Neural progenitor cell (in vitro differentiated cells): ENCODE measurements at regions not wholly inside any gene's neighbourhood (a gene's known extent, or its start where the extent isn't known, plus 50 kb on each side); places are given as distances from the start of the nearest gene placed in this dataset.

ENCODE experiments used
- DNase-seq: peaks from one replicate; pipeline ENCODE4 v3.0.0-alpha.2; 2016; ENCODE audit warnings: low spot score
- H2AFZ ChIP-seq: fragments of 200-600 bp; sonication (generic); replicated peaks from 2 replicates; pipeline ENCODE4 v1.6.1; 2016; ENCODE audit warnings: antibody characterized with exemption
- H3F3A ChIP-seq: fragments of 200-600 bp; sonication (generic); 2 replicates; pipeline ENCODE4 v1.6.1; 2016; ENCODE audit warnings: antibody characterized with exemption, low read depth
- H3K27ac ChIP-seq: fragments of 200-600 bp; sonication (generic); 2 replicates; pipeline ENCODE4 v1.5.1; 2016; ENCODE audit warnings: mild to moderate bottlenecking
- H3K27me3 ChIP-seq: fragments of 200-600 bp; sonication (generic); 2 replicates; pipeline ENCODE4 v1.6.1; 2016; ENCODE audit warnings: mild to moderate bottlenecking, moderate library complexity
- H3K36me3 ChIP-seq: fragments of 200-600 bp; sonication (generic); 2 replicates; pipeline ENCODE4 v1.5.1; 2016
- H3K4me1 ChIP-seq: fragments of 200-600 bp; sonication (generic); 2 replicates; pipeline ENCODE4 v1.6.1; 2016; ENCODE audit warnings: mixed run types
- H3K4me2 ChIP-seq: fragments of 200-600 bp; sonication (generic); 2 replicates; pipeline ENCODE4 v1.6.1; 2016
- H3K4me3 ChIP-seq: fragments of 200-600 bp; sonication (generic); 2 replicates; pipeline ENCODE4 v1.5.1; 2016
- H3K79me2 ChIP-seq: fragments of 200-600 bp; sonication (generic); 2 replicates; pipeline ENCODE4 v1.6.1; 2016; ENCODE audit warnings: low read depth
- H3K9ac ChIP-seq: fragments of 200-600 bp; sonication (generic); 2 replicates; pipeline ENCODE4 v1.6.1; 2016
- H3K9me3 ChIP-seq: fragments of 200-600 bp; sonication (generic); 2 replicates; pipeline ENCODE4 v1.5.1; 2016; ENCODE audit warnings: low read depth
- H4K20me1 ChIP-seq: fragments of 200-600 bp; sonication (generic); 2 replicates; pipeline ENCODE4 v1.6.1; 2016; ENCODE audit warnings: low read depth
- H3K27ac Mint-ChIP-seq: 3 replicates; pipeline ENCODE4 v1.8.0; 2021; ENCODE audit warnings: mixed read lengths
- H3K27me3 Mint-ChIP-seq: 2 replicates; pipeline ENCODE4 v1.8.0; 2022; ENCODE audit warnings: low read depth, mild to moderate bottlenecking, inconsistent platforms, moderate library complexity, mixed read lengths; ENCODE audit not compliant: insufficient read depth
- H3K36me3 Mint-ChIP-seq: 3 replicates; pipeline ENCODE4 v1.8.0; 2021; ENCODE audit warnings: mixed read lengths
- H3K4me1 Mint-ChIP-seq: 3 replicates; pipeline ENCODE4 v1.8.0; 2021; ENCODE audit warnings: mixed read lengths
- H3K4me3 Mint-ChIP-seq: 3 replicates; pipeline ENCODE4 v1.8.0; 2021; ENCODE audit warnings: mild to moderate bottlenecking, moderate library complexity, mixed read lengths
- H3K9me3 Mint-ChIP-seq: 3 replicates; pipeline ENCODE4 v1.8.0; 2020; ENCODE audit warnings: mixed read lengths
- EZH2 ChIP-seq: fragments of 200-600 bp; sonication (generic); IDR thresholded peaks from 2 replicates; pipeline ENCODE4 v1.6.1; 2017; ENCODE audit warnings: antibody characterized with exemption, mild to moderate bottlenecking, moderate library complexity
- EZH2phosphoT487 ChIP-seq: fragments of 200-600 bp; sonication (generic); IDR thresholded peaks from 2 replicates; pipeline ENCODE4 v1.6.1; 2017; ENCODE audit warnings: antibody characterized with exemption
- TF ChIP-seq, protein P1 (sequence below): fragments of 200-600 bp; sonication (generic); IDR thresholded peaks from 2 replicates; pipeline ENCODE4 v1.5.1; 2017; ENCODE audit warnings: antibody characterized with exemption, mild to moderate bottlenecking

DNA sequence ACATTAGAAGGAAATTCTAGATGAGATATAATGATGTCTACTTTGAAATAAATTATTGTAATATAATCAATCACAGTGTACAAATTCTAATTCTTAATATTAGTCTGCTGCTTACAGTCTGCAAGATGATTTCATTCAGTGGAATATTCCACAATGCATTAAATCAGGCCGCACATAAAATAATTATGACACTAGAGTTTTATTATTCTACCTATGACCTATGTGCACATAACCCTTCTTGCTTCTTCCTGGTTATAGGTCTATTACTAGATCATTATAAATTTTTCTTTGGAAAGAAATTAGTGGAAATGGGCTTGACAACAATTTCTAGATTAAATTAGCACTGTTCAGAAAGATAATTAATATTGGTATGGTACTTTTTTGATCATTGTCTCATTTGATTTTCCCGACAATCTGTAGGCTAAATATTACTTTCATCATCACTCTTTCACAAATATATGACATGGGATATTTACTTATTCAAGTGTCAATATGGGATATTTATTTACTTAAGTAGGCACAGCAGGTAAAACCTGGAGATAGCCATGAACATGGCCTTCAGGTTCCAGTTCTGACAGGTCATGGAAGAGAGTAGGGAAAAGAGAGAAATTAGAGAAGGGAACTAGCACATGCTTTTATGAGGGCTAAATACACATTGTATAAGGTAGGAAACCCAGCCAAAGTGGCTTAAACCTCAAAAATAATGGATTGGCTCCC lies 476.4 kb downstream of the TOX3 start:
- Mint-ChIP-seq H3K27me3 (no peaks in the 10 kb centered on the region), H3K4me3 (no peak overlapping the region), H3K9me3 (peaks cover under 1% of the 10 kb centered on the region), H3K4me1 (no peaks in the 10 kb centered on the region), H3K36me3 (no peaks in the 10 kb centered on the region), H3K27ac (no peak overlapping the region)
- H3K27me3 ChIP-seq: no peaks in the 10 kb centered on the region
- no peak overlapping the region for H2AFZ ChIP-seq
- no peaks in the 10 kb centered on the region for H3K36me3 ChIP-seq
- TF ChIP-seq EZH2phosphoT487 (no peak), EZH2 (no peak)
- TF ChIP-seq, protein P1, sequence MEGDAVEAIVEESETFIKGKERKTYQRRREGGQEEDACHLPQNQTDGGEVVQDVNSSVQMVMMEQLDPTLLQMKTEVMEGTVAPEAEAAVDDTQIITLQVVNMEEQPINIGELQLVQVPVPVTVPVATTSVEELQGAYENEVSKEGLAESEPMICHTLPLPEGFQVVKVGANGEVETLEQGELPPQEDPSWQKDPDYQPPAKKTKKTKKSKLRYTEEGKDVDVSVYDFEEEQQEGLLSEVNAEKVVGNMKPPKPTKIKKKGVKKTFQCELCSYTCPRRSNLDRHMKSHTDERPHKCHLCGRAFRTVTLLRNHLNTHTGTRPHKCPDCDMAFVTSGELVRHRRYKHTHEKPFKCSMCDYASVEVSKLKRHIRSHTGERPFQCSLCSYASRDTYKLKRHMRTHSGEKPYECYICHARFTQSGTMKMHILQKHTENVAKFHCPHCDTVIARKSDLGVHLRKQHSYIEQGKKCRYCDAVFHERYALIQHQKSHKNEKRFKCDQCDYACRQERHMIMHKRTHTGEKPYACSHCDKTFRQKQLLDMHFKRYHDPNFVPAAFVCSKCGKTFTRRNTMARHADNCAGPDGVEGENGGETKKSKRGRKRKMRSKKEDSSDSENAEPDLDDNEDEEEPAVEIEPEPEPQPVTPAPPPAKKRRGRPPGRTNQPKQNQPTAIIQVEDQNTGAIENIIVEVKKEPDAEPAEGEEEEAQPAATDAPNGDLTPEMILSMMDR: no peak
- H3K4me1 ChIP-seq: peaks cover 3% of the 10 kb centered on the region
- H3F3A ChIP-seq: no peaks in the 10 kb centered on the region
- no peak overlapping the region for H3K4me2 ChIP-seq
- no peak overlapping the region for H3K4me3 ChIP-seq
- H4K20me1 ChIP-seq: no peaks in the 10 kb centered on the region
- H3K9ac ChIP-seq: no peak overlapping the region
- H3K79me2 ChIP-seq: no peaks in the 10 kb centered on the region
- H3K9me3 ChIP-seq: no peaks in the 10 kb centered on the region
- H3K27ac ChIP-seq: no peak overlapping the region
- DNase-seq: no peak

DNA sequence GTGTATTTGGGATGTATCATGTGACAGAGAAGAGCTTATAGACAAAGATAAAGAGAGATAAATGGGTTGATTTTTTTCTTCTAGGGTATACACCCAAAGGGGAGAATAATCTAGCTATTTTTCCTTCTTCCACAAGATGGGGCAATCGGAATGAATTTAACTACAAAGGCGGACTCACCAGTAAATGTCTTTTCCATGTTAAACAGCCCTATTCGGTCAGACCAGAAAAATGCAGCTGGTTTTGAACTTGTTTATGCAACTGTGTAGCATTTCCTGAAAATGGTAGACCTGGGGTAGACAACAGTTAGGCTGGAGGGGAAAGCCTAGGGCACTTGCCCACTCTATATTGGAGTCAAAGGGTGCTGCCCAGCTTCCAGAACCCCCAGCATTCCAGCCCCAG lies 477.1 kb downstream of the TOX3 start:
- H3K4me3 Mint-ChIP-seq: no peak overlapping the region
- H3K27ac Mint-ChIP-seq: no peak overlapping the region
- Histone ChIP-seq H3K36me3 (no peaks in the 10 kb centered on the region), H3K79me2 (no peaks in the 10 kb centered on the region), H3K9me3 (no peaks in the 10 kb centered on the region), H3K9ac (no peak overlapping the region), H2AFZ (no peak overlapping the region), H3K27me3 (no peaks in the 10 kb centered on the region), H3K4me2 (no peak overlapping the region), H4K20me1 (no peaks in the 10 kb centered on the region), H3K4me1 (peaks cover 3% of the 10 kb centered on the region), H3K4me3 (no peak overlapping the region), H3F3A (no peaks in the 10 kb centered on the region), H3K27ac (no peak overlapping the region)
- peak; percentile 59 for DNase-seq
- H3K36me3 Mint-ChIP-seq: no peaks in the 10 kb centered on the region
- H3K27me3 Mint-ChIP-seq: no peaks in the 10 kb centered on the region
- peaks cover 3% of the 10 kb centered on the region for H3K9me3 Mint-ChIP-seq
- H3K4me1 Mint-ChIP-seq: no peaks in the 10 kb centered on the region
- no peak for TF ChIP-seq EZH2phosphoT487
- TF ChIP-seq, protein P1: peak; percentile 69
- no peak for TF ChIP-seq EZH2

DNA sequence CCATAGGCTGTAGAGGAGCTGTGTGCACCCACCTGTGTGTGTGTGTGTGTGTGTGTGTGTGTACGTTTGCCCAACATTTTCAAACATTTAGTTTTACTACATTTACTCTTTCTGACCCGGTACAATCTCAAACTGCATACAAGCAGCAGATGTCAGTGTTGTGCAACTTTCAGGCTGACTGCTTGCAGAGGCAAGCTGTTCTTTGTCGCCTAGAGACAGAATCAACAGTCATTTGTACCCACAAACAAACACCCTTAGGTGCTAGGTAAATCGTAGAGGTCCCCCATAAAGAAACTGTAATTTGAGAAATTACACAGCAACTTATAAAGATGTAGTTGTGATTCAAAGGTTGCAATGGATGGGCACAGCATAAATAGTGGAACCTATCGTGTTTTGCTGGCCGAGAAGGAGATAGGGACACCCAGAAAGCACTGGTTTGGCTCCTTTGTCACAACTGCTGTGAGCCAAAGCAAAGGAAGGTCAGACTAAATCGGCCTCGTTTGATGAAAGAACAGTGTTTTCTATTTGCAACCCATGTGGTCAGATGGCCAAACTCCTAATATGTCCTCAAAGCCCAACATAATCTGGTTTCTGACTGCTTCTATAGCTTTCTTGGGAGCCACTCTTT lies 478.4 kb downstream of the TOX3 start:
- Histone ChIP-seq H3K79me2 (no peaks in the 10 kb centered on the region), H3K9me3 (no peaks in the 10 kb centered on the region), H4K20me1 (no peaks in the 10 kb centered on the region), H3K4me1 (peaks cover 3% of the 10 kb centered on the region), H3K9ac (no peak overlapping the region), H3F3A (no peaks in the 10 kb centered on the region), H3K4me2 (no peak overlapping the region), H3K36me3 (no peaks in the 10 kb centered on the region), H3K27ac (no peak overlapping the region), H2AFZ (peak overlapping the region; percentile 95), H3K27me3 (no peaks in the 10 kb centered on the region), H3K4me3 (no peak overlapping the region)
- Mint-ChIP-seq H3K4me3 (no peak overlapping the region), H3K27ac (peak overlapping the region; percentile 78), H3K36me3 (no peaks in the 10 kb centered on the region), H3K4me1 (no peaks in the 10 kb centered on the region), H3K27me3 (no peaks in the 10 kb centered on the region), H3K9me3 (peaks cover 7% of the 10 kb centered on the region)
- DNase-seq: peak; percentile 72
- no peak for TF ChIP-seq EZH2
- TF ChIP-seq, protein P1: peak; percentile 75
- TF ChIP-seq EZH2phosphoT487: no peak
